ENCODE measurements at regions not wholly inside any gene's neighbourhood (a gene's known extent, or its start where the extent isn't known, plus 50 kb on each side); places are given as distances from the start of the nearest gene placed in this dataset.

DNA sequence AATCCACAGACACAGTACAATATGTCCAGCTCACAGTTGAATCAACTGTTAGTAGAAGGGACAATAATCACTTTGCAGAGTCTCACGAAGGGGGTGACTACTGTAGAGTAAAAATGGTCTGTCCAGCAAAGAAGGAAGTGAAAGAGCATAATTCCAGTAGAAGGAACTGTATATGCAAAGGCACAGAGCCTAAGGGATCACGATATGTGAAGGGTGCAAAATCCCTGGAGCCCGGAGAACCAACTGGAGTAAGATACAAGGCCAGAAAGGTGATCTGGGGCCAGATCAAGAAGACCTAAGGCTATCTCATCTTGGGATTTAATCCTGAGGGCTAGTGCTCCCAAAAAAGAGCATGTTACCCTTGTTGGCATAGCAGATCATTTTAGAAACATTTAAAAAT is 192.7 kb upstream of the LDB2 start:
- TF ChIP-seq CTCF (optimal IDR thresholded peaks at IDR 0.05 in 1 of 3, IDR thresholded peaks at IDR 0.05 in 1 of 3, conservative IDR thresholded peaks at IDR 0.05 in 1 of 3; ENCODE audit: extremely low read depth in 1 of 3, insufficient read depth in 2 of 3, low read length in 3 of 3) (no peak), EZH2 (IDR thresholded peaks at IDR 0.05; ENCODE audit: low read length) (no peak)

Data from keratinocyte (primary cell).